Fibroblast of lung (primary cell): ENCODE measurements at regions not wholly inside any gene's neighbourhood (a gene's known extent, or its start where the extent isn't known, plus 50 kb on each side); places are given as distances from the start of the nearest gene placed in this dataset.

Experiments
- CTCF ChIP-seq, 2 donors: IDR thresholded peaks in 1 of 2; conservative IDR thresholded peaks in 1 of 2; 1 replicate in 1 of 2; 2 replicates in 1 of 2; pipeline ENCODE4 v1.5.1; 2011 to 2012; ENCODE audit warnings: low read length in 2 of 2, control low read depth in 1 of 2, inconsistent platforms in 1 of 2, low read depth in 1 of 2, mild to moderate bottlenecking in 1 of 2
- EZH2 ChIP-seq: IDR thresholded peaks from 2 replicates; pipeline ENCODE4 v1.5.1; 2012; ENCODE audit warnings: low read length, control low read depth, mild to moderate bottlenecking; ENCODE audit errors: missing control alignments

- TF ChIP-seq CTCF (conservative IDR thresholded peaks at IDR 0.05 in 1 of 2, IDR thresholded peaks at IDR 0.05 in 1 of 2; ENCODE audit: low read depth in 1 of 2, low read length in 2 of 2), result no peak
- no peak for TF ChIP-seq EZH2
Measured at GRCh38 chr7:115177103-115177502, 255.2 kb downstream of the MDFIC start.
